HG02943 (cell line): ENCODE measurements at regions not wholly inside any gene's neighbourhood (a gene's known extent, or its start where the extent isn't known, plus 50 kb on each side); places are given as distances from the start of the nearest gene placed in this dataset.

Source experiments
- ATAC-seq: cut with Tn5 transposase; IDR thresholded peaks from one replicate; pipeline ENCODE4 v1.9.1; 2021; ENCODE audit warnings: mild to moderate bottlenecking, low read depth, moderate library complexity; ENCODE audit not compliant: unreplicated experiment

DNA sequence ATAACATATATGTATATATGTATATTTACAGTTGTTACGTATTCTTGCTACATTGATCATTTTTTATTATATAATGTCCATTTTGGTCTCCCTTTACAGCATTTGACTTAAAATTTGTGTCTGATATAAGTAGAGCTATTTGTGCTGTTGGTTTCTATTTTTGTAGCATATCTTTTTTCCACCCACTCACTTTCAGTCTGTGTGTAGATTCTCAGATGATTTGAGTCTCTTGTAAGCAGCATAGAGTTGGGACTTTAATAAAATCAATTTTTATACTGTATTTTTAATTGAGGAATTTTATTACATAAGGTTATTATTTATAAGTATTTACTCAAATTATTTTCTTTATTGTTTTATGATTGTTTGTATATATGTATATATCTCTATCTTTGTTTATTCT, 1293.7 kb downstream of the TMEM121 start:
- ATAC-seq = no peak

DNA sequence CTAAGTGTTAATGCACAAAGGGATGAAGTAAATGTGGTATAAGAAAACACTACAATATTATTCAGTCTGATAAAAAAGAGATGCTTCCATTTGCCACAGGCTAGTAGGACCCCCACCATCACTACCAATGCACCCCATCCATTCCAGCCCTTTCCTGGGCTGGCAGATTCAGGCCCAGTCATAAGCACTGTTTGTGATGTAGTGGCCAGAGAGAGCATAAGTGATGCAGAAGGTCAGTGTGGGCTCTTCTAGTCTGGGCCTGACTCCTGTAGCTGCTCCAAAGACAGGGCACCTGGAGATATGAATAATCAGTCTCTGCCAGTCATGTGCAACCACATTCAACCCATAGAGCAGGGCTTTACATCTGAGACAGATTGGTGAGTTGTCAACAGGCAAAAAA, 1294.7 kb downstream of the TMEM121 start:
- no peak for ATAC-seq

DNA sequence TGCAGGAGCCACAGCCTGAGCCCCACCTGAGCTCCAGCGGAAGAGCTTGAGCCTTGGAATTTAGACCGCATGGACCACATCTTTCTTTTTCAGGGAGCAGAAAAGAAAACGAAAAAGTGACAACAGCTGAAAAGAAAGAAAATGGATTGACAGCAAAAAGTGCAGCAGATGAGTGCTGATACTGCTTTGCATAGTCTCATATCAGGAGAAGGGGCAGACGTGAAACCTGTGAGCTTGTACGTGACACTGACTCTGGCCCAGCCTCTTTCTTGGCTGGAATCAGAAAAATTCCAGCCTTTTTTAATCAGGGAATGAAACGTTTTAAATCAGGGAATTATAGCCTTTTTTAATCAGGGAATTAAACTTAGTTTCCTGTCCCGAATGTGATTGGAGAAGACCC, 1296.5 kb downstream of the TMEM121 start:
- ATAC-seq = no peak

DNA sequence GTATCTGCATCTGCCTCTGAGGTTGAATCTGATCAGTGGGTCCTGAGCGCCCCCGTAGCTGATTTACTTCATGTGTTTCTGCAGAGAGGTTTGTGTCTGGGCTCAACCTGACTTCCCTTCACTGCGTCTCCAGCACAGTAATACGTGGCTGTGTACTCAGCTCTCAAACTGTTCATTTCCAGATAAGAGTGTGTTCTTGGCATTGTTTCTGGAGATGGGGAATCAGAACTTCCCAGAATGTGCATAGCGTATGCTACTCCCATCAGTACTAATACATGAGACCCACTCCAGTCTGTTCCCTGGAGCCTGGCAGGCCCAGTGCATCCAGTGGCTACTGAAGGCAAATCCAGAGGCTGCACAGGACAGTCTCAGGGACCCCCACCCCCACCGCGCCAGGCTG, 1297.2 kb downstream of the TMEM121 start:
- no peak for ATAC-seq

DNA sequence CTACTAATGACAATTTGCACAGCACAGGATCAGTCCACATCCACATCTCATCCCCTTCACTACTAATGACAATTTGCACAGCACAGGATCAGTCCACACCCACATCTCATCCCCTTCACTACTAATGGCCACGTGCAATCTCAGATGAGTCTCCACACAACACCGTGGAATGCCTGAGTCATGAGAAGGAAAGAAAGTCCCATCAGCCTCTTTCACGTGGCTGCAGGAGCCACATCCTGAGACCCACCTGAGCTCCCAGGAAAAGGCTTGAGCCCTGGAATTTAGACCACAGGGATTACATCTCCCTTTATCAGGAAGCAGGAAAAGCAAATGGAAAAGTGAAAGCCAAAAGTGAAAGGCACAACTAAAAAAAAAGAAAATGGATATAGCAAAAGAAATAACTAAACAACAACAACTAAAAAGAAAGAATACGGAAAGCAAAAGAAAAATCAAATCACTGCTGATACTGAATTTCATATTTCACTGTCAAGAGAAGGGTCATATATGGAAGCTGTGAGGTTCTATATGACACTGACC, 1300.5 kb downstream of the TMEM121 start:
- ATAC-seq = no peak

DNA sequence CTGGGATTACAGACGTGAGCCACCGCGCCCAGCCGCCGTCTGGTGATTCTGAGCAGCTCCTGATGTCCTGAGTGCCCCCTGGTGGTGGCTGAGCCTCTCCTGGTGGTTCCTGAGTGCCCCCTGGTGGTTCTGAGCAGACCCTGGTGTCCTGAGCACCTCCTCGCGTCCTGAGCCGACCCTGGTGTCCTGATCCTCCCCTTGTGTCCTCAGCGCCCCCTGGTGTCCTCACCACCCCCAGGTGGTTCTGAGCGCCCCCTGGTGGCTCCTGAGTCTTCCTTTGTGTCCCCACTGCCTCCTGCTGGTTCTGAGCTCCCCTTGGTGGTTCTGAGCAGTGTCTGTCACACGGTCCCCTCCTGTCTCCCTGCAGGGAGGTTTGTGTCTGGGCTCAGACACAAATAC, 1304.9 kb downstream of the TMEM121 start:
- ATAC-seq = no peak

DNA sequence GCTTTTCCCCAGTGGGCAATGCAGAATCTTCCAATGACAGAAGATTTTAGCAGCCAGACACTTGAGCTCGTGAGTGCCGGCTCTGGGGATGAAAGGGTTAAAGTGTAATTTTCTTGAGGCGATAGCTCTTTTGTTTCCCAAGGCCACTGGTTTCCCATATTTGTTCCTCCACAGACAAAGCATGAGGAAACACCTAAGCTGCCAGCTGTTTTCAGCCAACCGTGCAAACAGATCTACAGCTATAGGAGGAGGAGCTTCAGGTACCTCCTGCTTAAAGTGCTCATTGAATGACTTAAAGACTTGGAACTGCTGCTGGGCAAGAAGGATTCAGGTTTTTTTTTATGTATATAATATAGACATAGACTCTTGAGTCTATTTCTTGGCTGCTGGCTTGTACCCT, 1311.5 kb downstream of the TMEM121 start:
- no peak for ATAC-seq

DNA sequence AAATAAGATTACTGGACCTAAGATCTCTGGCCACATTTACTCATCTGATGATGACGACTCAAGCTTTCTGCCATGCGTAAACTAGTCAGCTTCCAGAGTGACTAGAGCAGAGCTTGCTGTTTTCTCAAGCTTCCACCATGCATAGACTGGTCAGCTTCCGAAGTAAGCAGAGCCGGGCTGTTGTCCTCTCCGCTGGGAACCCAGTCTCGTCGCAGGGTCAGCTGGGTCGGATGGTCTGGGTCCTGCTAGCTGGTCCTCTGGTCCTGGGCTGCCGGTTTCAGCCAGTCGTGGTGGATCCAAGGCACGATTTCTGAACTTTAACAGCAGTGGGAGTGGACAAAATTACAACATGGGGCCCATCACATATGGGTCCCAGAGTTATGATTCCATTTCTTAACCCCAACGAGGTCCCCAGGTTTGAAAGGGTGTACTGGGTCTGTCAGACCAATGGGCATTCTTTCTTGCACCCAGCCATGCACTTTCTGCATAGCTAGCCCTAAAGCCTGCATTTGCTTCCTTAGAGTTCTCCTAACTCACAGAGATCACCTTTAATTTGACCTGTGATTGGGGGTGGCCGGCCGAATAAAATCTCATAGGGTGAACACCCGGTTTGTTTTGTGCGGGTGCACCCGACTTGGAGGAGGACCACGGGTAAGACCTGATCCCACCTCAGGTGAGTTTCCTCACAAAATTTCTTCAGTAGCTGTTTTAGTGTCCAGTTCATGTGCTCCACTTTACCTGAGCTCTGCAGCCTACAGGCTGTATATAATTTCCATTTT, 1312.8 kb downstream of the TMEM121 start:
- ATAC-seq = no peak

DNA sequence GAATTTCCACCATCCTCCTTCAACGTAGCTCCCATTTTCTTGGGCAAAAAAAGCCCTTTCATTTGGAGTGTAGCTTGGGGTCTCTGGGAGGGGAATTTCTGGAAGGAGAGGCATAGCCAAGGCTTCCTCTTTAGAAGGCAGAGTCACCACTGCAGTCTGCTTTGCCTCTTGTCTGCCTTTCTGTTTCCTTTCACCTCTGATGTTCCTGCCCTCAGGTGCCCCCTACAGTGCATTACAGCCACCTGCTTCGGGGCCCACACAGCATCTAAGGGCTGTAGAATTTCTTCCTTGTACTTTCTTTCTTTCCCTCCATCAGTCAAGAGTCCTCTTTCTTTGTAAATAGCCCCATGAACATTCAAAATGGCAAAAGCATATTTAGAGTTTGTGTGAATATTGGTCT, 1313.9 kb downstream of the TMEM121 start:
- no peak for ATAC-seq

DNA sequence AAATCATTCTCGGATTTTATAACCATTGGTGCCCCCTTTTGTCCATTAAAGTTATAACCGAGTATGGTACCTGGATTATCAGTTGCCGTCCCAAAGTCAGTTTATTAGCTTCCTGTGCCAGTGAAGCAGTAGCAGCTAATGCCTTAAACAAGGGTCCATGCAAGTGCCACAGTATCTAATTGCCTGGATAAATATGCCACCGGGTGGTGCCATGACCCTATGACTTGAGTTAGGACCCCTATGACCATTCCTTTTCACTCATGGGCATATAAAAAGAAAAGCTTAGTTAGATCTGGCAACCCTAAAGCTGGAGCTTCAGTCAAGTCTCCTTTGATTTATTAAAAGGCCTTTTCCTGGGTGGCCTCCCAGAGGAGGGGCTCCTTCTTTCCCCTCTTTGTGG, 1314.6 kb downstream of the TMEM121 start:
- ATAC-seq = no peak

DNA sequence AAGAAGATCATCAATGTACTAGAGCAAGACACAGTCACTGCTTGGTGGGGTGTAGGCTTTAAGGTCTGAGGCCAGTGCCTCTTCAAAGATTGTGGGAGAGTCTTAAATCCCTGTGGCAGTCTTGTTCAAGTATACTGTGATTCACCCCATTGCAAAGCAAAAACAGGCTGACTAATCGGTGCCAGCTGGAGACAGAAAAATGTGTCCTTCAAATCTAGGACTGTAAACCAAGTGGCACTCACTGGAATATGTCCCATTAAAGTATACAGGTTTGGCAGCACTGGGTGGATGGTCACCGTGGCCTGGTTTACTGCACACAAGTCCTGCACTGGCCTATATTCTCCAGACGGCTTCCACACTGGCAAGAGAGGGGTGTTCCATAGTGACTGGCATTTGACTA, 1315.3 kb downstream of the TMEM121 start:
- no peak for ATAC-seq

DNA sequence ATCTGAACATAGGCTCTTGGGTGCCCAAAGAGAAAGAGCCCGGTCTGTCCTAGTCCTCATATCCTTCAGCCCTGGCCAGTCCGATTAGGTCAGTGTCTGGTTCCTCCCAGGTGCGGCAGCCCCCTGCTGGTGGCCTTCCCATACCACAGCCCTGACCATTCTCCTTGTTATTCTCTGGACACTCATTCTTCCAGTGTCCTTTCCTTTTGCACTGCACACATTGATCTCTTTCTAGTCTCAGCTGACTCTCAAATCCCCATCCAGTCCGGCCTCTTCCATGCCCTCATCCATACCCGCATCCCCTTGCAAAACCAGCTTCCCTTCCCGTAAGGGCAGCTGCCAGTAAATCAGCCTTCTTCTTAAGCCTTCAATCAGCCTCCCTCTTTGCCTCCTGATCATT, 1316.3 kb downstream of the TMEM121 start:
- ATAC-seq = no peak

DNA sequence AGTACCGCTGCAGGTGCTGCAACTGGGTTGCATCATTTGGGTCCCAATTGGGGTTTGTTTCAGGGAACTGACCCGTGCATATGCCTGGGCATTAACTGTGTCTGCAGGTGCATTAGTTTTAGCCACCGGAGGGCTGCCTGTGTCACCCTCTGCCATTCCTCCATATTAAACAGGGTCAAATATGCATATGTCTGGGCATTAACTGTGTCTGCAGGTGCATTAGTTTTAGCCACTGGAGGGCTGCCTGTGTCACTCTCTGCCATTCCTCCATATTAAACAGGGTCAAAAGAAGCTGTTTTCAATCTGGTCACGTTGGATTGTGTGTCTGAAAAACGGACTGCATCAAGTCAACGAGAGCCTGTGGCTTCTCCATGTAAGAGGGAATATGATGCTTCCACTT, 1317.0 kb downstream of the TMEM121 start:
- no peak for ATAC-seq

DNA sequence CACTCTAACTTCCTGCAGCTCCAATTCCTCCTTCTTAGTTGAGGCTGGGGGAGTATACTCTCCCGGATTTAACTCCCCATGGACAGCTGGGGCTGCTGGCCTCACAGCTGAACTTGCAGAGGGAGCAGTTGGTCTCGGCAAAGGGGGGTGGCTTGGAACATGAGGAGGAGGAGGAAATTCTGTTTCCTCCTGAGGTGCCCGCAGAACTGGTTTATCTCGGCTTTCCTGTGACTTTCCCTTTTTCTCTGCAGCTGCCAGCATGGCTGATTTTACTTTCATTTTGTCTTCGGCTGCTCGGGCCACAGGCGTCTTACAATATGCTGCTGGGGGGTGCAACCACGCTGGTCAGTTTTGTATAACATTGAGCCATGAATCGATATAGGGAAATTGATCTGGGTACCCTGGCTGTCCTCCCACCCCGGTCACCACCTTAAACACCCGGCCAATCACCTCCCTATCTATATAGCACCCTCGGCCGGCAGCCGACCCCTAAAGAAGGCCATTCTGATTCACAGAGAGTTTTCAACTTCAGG, 1317.6 kb downstream of the TMEM121 start:
- no peak for ATAC-seq

DNA sequence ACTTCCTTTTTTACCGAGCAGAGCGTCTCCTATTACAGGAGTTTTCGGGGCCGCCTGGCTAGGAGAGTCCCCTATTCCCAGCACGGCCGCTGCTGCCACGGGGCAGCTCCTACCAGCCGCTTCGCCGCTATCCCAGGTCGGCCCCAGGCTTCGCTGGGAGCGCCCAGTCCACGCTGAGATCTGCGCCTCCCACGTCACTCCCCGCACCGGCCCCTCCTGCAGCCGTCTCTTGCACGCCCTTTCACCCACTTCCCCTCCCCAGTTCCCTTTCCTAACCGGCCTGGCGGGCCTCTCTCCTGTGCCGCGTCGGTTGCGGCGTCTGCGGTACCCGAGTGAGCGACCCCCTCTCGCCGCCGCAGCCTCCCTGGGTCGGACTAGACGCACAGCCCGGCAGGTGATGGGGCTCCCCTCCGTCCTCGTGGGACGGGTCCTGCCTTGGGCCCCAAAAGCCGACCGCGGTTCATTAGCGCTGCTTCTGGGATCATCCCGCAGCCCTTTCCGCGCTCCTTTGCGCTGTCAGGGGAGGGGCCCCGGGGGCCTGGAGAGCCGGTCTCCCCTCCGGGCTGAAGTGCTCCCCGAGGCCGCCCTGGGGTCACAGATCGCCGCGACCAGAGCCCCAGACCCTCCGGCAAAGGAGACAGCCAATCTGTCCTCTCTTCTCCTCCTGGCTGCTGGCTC, 1318.4 kb downstream of the TMEM121 start:
- ATAC-seq = peak; percentile 39

DNA sequence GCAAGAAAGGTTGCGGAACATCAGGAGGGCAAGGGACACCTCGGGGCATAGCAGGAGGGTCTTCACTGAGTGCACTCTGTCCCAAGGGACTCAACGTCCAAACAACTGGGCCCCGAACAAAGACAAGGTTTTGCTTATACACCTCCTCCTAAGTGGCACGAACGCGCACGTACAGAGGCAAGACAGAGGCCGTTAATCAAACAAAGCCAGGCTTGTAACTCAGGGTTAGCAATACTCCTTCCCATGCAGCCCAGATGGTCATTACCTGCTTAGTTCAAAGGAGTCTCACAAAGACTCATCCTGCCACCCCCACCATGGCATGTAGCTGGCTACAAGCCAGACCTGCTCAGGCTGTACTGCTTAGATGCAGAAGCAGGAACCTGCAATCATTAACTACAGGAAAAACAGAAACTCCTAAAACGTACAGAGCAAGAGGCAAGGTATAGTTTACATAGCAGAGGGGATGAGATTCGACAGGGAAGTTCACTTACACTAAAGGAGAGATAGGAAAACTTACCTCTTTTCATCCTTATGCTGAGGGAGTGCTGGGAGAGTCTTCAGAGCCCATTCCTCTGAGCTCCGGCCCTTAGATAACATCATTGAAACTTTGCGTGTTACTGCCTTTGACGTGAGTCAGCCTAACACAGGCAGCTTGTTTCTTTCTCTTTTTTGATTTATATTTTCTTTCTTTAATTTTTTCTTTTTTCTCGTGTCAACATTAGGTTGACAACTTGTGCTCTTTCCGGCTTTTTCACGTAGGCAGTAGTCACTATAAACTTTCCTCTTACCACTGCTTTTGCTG, 1319.1 kb downstream of the TMEM121 start:
- peak; percentile 55 for ATAC-seq

DNA sequence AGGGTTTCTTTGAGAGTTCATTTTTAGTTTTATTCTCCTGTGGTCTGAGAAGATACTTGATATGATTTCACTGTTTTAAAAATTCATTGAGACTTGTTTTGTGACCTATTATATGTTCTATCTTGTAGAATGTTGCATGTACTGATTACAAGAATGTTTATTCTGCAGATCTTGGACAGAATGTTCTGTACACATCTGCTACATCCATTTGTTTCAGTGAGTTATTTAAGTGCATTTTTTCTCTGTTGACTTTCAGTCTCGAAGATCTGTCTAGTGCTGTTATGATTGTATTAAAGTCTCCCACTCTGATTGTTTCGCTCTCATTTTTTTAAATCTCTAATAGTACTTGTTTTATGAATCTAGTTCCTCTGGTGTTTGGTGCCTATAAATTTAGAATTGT, 1319.8 kb downstream of the TMEM121 start:
- ATAC-seq = no peak

DNA sequence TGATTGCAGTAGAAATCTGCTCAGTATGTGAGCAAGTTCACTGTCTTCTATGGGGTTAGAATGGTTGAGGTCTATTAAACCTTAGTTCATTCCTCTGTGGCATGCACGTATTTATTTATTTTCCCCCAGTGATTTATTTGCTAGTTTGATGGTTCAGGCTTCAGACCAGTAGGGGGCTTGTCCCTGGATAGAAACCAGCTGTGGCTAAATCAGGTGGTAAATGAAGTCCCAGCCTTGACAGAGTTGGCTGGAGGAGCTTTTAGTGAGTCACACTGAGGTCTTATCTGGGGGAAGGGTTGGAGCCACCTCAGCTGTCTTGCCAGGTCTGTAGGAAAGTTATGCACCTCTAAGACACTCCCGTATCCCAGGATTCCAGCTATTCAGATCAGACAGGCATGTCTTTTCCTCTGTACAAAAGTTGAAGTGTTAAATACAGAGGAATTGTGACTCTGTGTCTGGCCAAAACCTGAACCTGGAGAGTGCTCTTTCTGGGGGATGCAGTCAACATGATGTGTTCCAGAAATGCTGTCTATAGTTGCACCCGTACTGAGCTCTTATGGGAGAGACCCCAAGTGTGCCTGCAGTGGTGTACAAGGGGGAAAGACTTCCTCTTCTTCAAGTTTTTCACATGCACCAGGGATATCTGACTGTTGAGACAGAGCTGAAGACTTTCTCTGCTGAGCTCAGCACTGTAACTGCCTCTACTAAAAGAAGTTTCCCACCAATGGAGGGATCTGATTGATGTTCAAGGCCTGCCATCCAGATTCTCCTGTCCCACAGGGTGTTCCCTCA, 1322.1 kb downstream of the TMEM121 start:
- ATAC-seq = no peak

DNA sequence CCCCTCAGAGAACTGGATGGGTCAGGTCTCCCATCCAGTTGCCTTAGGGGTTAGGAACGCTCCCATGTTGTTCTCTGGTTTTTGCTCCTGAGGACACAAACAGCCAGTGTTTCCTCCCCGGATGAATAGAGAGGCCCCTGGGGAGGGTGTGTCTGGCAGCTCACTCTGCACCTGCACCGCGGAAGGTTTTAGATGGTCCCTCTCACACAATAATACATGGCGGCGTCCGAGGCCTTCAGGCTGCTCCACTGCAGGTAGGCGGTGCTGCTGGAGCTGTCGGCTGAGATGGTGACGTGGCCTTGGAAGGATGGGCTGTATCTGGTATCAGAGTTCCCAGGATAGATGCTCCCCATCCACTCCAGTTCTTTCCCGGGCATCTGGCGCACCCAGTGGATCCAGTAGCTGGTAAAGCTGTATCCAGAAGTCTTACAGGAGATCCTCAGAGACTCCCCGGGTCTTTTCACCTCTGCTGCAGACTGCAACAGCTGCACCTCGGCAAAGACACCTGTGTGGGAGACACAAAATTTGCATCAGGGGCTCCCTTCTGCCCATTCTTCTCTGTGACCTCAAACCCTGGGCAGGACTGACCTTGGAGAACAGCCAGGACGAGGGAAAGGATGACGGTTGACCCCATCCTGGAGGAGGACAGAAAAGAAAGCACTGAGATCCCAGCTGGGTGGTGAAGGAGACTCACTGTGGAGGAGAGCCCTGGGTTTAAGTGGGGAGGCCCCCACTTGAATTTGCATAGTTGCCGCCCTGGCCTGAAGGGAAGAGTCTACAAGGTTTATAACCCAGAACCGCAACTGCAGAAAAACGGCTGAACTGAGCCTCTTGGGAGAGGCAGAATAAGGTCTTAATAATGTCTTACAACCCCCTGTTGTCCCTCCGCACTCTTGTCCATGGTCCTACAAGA, 1324.8 kb downstream of the TMEM121 start:
- ATAC-seq = no peak
